IMR-90 (cell line): ENCODE measurements at regions not wholly inside any gene's neighbourhood (a gene's known extent, or its start where the extent isn't known, plus 50 kb on each side); places are given as distances from the start of the nearest gene placed in this dataset.

Experiments used
- CEBPB ChIP-seq: IDR thresholded peaks from 2 replicates; pipeline ENCODE4 v1.6.1; 2012; ENCODE audit warnings: low read depth, low read length, improper control_type of control experiment
- CHD1 ChIP-seq: IDR thresholded peaks from 2 replicates; pipeline ENCODE4 v1.6.1; 2012; ENCODE audit warnings: low read depth, low read length, improper control_type of control experiment
- CTCF ChIP-seq: conservative IDR thresholded peaks from 2 replicates; pipeline ENCODE4 v1.5.1; 2012; ENCODE audit warnings: mild to moderate bottlenecking, low read depth, low read length, improper control_type of control experiment
- MAZ ChIP-seq: IDR thresholded peaks from 2 replicates; pipeline ENCODE4 v1.6.1; 2012; ENCODE audit warnings: low read depth, mild to moderate bottlenecking, low read length, improper control_type of control experiment, moderate library complexity, borderline replicate concordance
- POLR2A ChIP-seq: IDR thresholded peaks from 2 replicates; pipeline ENCODE4 v1.6.1; 2012; ENCODE audit warnings: mild to moderate bottlenecking, low read depth, low read length
- RAD21 ChIP-seq: IDR thresholded peaks from 2 replicates; pipeline ENCODE4 v1.6.1; 2012; ENCODE audit warnings: low read length, improper control_type of control experiment
- RFX5 ChIP-seq: IDR thresholded peaks from 2 replicates; pipeline ENCODE4 v1.8.0; 2012; ENCODE audit warnings: low read depth, mild to moderate bottlenecking, low read length, moderate library complexity
- SMC3 ChIP-seq: fragments of 150-350 bp; IDR thresholded peaks from 2 replicates; pipeline ENCODE4 v1.6.1; 2016; ENCODE audit warnings: low read depth, mild to moderate bottlenecking, antibody characterized with exemption, low read length, moderate library complexity
- USF2 ChIP-seq: fragments of 150-350 bp; IDR thresholded peaks from 2 replicates; pipeline ENCODE4 v1.6.1; 2017; ENCODE audit warnings: mild to moderate bottlenecking, antibody characterized with exemption, low read length, low read depth
- TF ChIP-seq, protein P1 (sequence below): fragments of 150-350 bp; IDR thresholded peaks from 2 replicates; pipeline ENCODE4 v1.6.1; 2016; ENCODE audit warnings: low read depth, mild to moderate bottlenecking, low read length, moderate library complexity, borderline replicate concordance

DNA sequence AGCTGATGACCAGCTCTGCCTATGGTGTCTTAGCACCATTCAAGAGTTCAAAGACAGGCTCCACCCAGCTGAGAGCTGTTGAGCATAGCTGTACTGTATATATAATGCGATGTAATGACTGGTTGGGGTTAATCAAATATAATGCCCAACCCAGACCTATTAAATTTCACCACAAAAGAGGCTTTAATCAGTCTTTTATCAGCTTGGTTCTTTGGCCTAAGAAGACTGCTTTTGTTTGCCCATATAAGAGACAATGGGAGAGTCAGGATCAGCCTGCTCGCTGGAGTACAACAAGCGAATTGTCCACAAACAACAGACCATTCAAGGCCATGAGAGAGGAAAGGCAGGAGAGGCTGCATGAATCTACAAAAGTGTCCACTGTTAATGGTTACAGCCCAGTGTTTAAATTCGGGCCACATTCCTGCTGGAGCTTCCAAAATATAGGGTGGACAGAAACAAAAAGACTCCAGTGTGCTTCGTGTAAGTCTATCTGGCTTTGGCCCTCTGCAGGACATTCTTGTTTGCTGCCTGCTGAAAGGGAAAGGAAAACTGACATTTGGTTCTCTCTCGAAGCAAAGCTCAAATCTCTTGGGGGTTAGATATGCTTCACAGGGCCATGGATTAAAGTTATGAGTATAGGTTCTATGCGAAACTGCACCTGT lies 109.2 kb upstream of the FOXN2 start:
- TF ChIP-seq POLR2A: no peak
- no peak for TF ChIP-seq CTCF
- TF ChIP-seq, protein P1, sequence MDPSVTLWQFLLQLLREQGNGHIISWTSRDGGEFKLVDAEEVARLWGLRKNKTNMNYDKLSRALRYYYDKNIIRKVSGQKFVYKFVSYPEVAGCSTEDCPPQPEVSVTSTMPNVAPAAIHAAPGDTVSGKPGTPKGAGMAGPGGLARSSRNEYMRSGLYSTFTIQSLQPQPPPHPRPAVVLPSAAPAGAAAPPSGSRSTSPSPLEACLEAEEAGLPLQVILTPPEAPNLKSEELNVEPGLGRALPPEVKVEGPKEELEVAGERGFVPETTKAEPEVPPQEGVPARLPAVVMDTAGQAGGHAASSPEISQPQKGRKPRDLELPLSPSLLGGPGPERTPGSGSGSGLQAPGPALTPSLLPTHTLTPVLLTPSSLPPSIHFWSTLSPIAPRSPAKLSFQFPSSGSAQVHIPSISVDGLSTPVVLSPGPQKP: no peak
- no peak for TF ChIP-seq USF2
- no peak for TF ChIP-seq MAZ
- TF ChIP-seq RAD21: no peak
- TF ChIP-seq RFX5: no peak
- TF ChIP-seq SMC3: no peak
- no peak for TF ChIP-seq CEBPB
- TF ChIP-seq CHD1: no peak
